ENCODE measurements at regions not wholly inside any gene's neighbourhood (a gene's known extent, or its start where the extent isn't known, plus 50 kb on each side); places are given as distances from the start of the nearest gene placed in this dataset.

DNA sequence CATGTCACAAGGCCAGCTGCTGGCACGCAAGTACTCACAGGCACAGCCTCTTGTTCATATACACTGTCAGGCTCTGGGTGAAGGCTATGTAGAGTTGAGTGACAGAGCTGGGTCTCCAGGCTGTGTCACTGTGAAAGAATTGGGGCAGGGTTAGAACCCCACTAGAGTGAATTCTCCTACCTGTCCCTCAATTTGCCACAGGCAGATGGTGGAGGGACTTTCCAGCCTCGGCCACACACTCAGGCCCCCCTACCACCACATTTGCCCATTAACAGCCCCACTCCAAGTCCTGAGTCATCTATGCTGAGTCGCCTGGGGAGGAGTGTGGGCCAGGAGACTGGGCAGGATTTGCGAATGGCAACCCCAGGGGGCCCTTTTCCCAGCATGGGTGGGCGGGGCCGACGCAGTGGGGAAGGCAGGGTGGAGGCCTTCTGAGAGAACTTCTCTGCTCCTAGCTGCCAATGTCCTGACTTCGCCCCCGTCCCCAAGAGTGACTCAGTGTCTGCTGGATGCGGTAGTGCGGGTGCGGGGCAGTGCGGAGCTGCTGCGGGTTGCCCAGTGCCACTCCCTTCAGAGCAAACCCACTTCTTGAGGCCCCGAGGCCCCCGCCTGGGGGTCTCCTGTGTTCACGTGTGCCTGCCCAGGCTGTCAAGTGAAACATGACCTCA, 50.3 kb upstream of the PSD2 start:
- TF ChIP-seq, protein P1, sequence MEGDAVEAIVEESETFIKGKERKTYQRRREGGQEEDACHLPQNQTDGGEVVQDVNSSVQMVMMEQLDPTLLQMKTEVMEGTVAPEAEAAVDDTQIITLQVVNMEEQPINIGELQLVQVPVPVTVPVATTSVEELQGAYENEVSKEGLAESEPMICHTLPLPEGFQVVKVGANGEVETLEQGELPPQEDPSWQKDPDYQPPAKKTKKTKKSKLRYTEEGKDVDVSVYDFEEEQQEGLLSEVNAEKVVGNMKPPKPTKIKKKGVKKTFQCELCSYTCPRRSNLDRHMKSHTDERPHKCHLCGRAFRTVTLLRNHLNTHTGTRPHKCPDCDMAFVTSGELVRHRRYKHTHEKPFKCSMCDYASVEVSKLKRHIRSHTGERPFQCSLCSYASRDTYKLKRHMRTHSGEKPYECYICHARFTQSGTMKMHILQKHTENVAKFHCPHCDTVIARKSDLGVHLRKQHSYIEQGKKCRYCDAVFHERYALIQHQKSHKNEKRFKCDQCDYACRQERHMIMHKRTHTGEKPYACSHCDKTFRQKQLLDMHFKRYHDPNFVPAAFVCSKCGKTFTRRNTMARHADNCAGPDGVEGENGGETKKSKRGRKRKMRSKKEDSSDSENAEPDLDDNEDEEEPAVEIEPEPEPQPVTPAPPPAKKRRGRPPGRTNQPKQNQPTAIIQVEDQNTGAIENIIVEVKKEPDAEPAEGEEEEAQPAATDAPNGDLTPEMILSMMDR (IDR thresholded peaks at IDR 0.05; ENCODE audit: extremely low read depth, insufficient read depth, missing control alignments) = no peak
- no peak for DNase-seq (ENCODE audit: low spot score)
- in situ Hi-C loops (cut with MboI; ENCODE audit: low pct_unique_long_range_greater_than_20kb, low sequenced_read_pairs, unreplicated experiment) = no loop called here

DNA sequence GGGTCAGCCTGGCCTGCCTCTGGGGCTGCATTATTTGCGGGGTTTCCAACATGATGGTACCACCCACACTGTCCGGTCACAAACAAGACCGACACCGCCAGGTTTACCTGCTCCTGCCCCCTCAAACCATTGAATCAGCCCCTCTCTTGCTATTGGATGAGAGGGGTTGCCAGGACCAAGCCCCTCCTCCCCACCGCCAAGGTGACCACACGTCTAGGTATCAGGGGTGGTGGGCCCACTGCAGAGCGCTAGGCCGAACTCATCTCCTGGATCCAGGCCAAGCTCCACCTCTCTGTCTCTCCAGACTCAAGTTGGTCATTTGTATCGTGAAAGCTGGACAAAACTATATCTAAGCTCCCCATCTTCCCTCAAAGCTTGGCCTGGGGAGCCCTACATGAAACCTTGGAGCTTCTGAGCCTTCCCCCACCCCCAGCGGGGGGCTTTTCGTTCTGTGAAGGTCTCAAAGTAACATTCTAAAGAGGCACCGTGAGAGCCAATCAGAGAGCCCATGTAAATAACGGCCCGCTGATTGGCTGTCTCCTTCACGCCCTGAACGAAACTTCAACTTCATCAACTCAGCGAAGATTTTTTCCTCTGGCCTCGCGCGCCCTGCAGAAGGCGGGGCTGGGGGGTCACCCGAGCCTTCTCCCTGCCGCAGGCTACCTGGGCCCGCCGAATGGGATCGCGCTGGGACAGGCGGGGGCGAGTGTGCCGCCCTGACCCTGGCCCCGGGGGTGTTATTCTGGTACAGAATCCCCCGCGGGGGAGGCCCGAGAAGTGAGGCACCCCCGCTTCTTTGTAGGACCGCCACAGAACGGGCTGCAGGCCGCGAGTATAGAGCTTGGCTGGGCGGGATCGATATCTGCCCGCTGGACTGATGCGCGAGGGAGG, 49.6 kb upstream of the PSD2 start:
- TF ChIP-seq, protein P1 (IDR thresholded peaks at IDR 0.05; ENCODE audit: extremely low read depth, insufficient read depth, missing control alignments) = no peak
- in situ Hi-C loops (cut with MboI; ENCODE audit: low pct_unique_long_range_greater_than_20kb, low sequenced_read_pairs, unreplicated experiment) = no loop called here
- peak; percentile 80 for DNase-seq (ENCODE audit: low spot score)
